Psoas muscle (tissue), 7 donors: ENCODE measurements at regions not wholly inside any gene's neighbourhood (a gene's known extent, or its start where the extent isn't known, plus 50 kb on each side); places are given as distances from the start of the nearest gene placed in this dataset.
A peak's percentile ranks its signal among the peaks of the same experiment; 100 is the strongest.
"Not testable (repeated sequence)": the region's sequence is repeated elsewhere in the genome, so short reads cannot be mapped to it uniquely, and the experiment has no call there.

ENCODE experiments used
- ATAC-seq, 4 donors: fragments of 200-7000 bp; cut with Tn5 transposase; one replicate each; pipeline ENCODE4 v1.9.1; 2020; ENCODE audit warnings: moderate library complexity in 3 of 4, mild to moderate bottlenecking in 2 of 4
- DNase-seq, 2 donors: peaks; one replicate each; pipeline ENCODE4 v3.0.0-alpha.2; 2020
- H3K27ac ChIP-seq: fragments of 200-600 bp; one replicate; pipeline ENCODE4 v1.8.0; 2022
- H3K27me3 ChIP-seq, 3 donors: fragments of 200-600 bp in 1 of 3; one replicate each; pipeline versions ENCODE4 v1.6.1 to v1.8.0; 2013 to 2022; ENCODE audit warnings: low read length in 2 of 3, mild to moderate bottlenecking in 2 of 3, moderate library complexity in 1 of 3; ENCODE audit not compliant: insufficient read depth in 3 of 3
- H3K36me3 ChIP-seq, 2 donors: fragments of 200-600 bp in 1 of 2; one replicate each; pipeline versions ENCODE4 v1.6.1 to v1.8.0; 2013 to 2022; ENCODE audit warnings: low read depth in 1 of 2, mild to moderate bottlenecking in 1 of 2, moderate library complexity in 1 of 2; ENCODE audit not compliant: insufficient read depth in 1 of 2
- H3K4me1 ChIP-seq: fragments of 200-600 bp; one replicate; pipeline ENCODE4 v1.8.0; 2022
- H3K4me3 ChIP-seq: fragments of 200-600 bp; one replicate; pipeline ENCODE4 v1.8.0; 2022; ENCODE audit warnings: mild to moderate bottlenecking
- H3K9me3 ChIP-seq: fragments of 200-600 bp; one replicate; pipeline ENCODE4 v1.8.0; 2022
- WGBS, 3 donors: extraction: QIAGEN DNeasy Blood & Tissue Kit; methylation state at CpG; one replicate each; pipeline versions ENCODE4 v1.1.6 to v1.1.7; 2013; 5-methylcytosine and 5-hydroxymethylcytosine counted together
- intact Hi-C, 2 donors: fragments of 100-400 bp; cut with DNase I; formaldehyde crosslinking; loops; one replicate each; pipeline versions ENCODE4 v1.11.0 to v1.14.2; 2022
- TF ChIP-seq, protein P1 (sequence below): fragments of 200-600 bp; IDR thresholded peaks from one replicate; pipeline ENCODE4 v1.8.0; 2022; ENCODE audit warnings: antibody characterized with exemption
- donor health status: healthy with polysubstance abuse.
- donor health status: DM: no; HTN: no; CAD: no; lungs with moderate emphysema.
- donor health status: Bipolar disorder and iron deficiency.
- donor health status: healthy.
- donor health status: DM: yes; HTN: yes; CAD: no.
- donor health status: DM: no; HTN: no; CAD: no.
- donor health status: DM: yes; HTN: yes; CAD: no.

DNA sequence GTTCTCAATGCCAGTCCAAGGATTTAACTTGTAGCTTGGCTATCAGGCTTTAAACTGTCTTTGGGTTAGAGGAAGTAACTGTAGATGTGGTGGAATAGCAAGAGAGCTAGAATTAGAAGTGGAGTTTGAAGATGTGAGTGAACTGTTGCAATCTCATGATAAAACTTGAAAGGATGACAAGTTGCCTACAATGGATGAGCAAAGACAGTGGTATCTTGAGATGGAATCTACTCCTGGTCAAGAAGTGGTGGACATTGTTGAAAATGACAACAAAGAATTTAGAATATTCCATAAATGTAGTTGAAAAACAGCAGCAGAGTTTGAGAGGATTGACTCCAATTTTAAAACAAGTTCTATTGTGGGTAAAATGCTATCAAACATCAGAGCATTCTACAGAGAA is 199.0 kb downstream of the DUSP6 start:
- no peaks in the 10 kb centered on the region for H3K36me3 ChIP-seq
- no peak for ATAC-seq
- no peak overlapping the region for H3K4me3 ChIP-seq
- no peaks in the 10 kb centered on the region for H3K4me1 ChIP-seq
- no peaks in the 10 kb centered on the region for H3K9me3 ChIP-seq
- intact Hi-C loops: no loop called here
- no peaks in the 10 kb centered on the region for H3K27me3 ChIP-seq
- no peak for DNase-seq
- no peak overlapping the region for H3K27ac ChIP-seq
- TF ChIP-seq, protein P1, sequence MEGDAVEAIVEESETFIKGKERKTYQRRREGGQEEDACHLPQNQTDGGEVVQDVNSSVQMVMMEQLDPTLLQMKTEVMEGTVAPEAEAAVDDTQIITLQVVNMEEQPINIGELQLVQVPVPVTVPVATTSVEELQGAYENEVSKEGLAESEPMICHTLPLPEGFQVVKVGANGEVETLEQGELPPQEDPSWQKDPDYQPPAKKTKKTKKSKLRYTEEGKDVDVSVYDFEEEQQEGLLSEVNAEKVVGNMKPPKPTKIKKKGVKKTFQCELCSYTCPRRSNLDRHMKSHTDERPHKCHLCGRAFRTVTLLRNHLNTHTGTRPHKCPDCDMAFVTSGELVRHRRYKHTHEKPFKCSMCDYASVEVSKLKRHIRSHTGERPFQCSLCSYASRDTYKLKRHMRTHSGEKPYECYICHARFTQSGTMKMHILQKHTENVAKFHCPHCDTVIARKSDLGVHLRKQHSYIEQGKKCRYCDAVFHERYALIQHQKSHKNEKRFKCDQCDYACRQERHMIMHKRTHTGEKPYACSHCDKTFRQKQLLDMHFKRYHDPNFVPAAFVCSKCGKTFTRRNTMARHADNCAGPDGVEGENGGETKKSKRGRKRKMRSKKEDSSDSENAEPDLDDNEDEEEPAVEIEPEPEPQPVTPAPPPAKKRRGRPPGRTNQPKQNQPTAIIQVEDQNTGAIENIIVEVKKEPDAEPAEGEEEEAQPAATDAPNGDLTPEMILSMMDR: no peak

DNA sequence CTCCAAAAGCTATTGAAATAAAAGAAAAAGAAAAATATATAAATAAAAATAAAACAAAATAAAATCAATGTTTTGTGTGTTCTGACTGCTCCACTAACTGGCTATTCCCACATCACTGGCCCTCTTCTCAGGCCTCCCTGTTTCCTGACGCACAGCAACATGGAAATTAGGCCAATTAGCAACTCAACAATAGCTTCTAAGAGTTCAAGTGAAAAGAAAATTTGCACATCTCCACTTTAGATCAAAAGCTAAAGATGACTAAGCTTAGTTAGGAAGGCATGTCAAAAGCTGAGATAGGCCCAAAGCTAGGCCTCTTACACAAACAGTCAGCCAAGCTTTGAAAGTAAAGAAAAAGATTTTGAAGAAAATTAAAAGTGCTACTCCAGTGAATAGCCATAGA is 200.8 kb downstream of the DUSP6 start:
- ATAC-seq: no peak
- H3K27ac ChIP-seq: no peak overlapping the region
- intact Hi-C loops: no loop called here
- DNase-seq: no peak
- H3K4me1 ChIP-seq: no peaks in the 10 kb centered on the region
- H3K36me3 ChIP-seq: no peaks in the 10 kb centered on the region
- TF ChIP-seq, protein P1: no peak
- H3K9me3 ChIP-seq: no peaks in the 10 kb centered on the region
- WGBS, 3 donors: 76 to 88% (median 88%) methylated on average over 1 of the region's 1 CpG
- H3K27me3 ChIP-seq: no peaks in the 10 kb centered on the region
- H3K4me3 ChIP-seq: no peak overlapping the region

DNA sequence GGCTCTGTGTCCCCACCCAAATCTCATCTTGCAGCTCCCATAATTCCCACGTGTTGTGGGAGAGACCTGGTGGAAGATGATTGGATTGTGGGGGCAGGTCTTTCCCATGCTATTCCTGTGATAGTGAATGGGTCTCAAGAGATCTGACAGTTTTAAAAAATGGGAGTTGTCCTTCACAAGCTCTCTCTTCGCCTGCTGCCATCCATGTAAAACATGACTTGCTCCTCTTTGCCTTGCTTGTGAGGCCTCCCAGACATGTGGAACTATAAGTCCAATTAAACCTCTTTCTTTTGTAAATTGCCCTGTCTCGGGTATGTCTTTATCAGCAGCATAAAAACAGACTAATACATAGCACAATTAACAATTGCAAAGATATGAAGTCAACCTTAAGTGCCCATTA is 201.5 kb downstream of the DUSP6 start:
- DNase-seq, H3K27me3 ChIP-seq, H3K4me1 ChIP-seq, H3K9me3 ChIP-seq, ATAC-seq, intact Hi-C loops, H3K36me3 ChIP-seq, H3K4me3 ChIP-seq, H3K27ac ChIP-seq: not testable (repeated sequence)
- 88 to 91% (median 91%) methylated on average over 3 of the region's 3 CpGs for WGBS, 3 donors

DNA sequence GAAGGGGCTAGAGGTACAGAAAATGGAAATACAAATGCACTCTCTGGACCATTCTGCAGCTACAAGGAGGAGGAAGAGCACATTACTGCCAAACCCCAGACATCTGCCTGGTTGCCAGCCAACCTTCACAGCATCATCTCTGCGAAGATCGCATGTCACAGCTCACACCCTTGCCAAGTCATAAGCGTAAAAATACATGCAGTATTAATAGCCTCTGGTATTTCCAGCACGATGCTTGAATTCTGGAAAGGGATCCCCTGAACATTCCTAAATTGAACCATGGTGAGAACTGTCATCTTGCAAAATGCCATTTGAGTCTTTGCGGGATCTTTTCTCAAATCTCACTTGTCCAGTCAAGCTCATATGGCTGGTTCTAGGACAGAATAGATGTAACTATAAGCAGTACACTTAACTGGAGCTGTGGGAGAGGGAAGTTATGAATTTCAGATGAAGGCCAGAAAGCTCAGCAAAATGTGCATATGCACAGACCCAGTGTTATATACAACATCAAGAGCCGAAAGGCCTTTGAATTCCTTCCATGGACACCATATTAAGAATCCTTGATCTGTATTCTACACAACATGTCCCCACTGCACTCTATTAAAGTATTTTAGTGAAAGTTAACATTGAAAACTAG is 211.6 kb downstream of the DUSP6 start:
- Histone ChIP-seq H3K36me3 (no peaks in the 10 kb centered on the region), H3K4me3 (no peak overlapping the region), H3K27me3 (no peaks in the 10 kb centered on the region), H3K4me1 (peaks cover 9% of the 10 kb centered on the region), H3K9me3 (no peaks in the 10 kb centered on the region), H3K27ac (peak overlapping the region; percentile 17)
- ATAC-seq: peak; percentile 98 to 99 (median 99)
- intact Hi-C loops: no loop called here
- DNase-seq: peak; percentile 55 to 86
- TF ChIP-seq, protein P1: no peak
- 20 to 28% (median 26%) methylated on average over 6 of the region's 6 CpGs for WGBS, 3 donors

DNA sequence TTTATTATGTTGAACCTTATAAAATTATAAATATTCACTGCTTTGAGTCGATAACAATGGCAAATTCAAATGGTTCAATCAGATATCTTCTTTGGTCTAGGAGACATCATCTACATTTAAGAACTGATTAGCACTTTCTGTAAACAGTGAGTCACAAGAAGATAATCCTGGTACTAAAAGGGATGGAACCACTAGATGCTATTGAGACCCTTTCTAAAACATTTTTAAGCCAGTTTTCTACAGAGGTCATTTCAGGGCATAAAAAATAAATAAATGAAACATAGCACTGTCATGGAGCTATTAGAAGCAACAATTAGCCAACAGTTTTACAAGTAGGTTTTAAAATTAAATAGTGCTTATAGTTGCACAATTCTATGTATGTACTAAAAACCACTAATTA is 212.2 kb downstream of the DUSP6 start:
- ATAC-seq (peak in 1 of 4 donors; percentile 7), DNase-seq (no peak)
- intact Hi-C loops: no loop called here
- Histone ChIP-seq H3K27me3 (no peaks in the 10 kb centered on the region), H3K36me3 (no peaks in the 10 kb centered on the region), H3K9me3 (no peaks in the 10 kb centered on the region), H3K4me3 (no peak overlapping the region), H3K27ac (no peak overlapping the region), H3K4me1 (peaks cover 9% of the 10 kb centered on the region)
- TF ChIP-seq, protein P1: no peak
- 52 to 65% (median 58%) methylated on average over 1 of the region's 1 CpG for WGBS, 3 donors
